MCF 10A (cell line): ENCODE measurements at regions not wholly inside any gene's neighbourhood (a gene's known extent, or its start where the extent isn't known, plus 50 kb on each side); places are given as distances from the start of the nearest gene placed in this dataset.

ENCODE experiments used
- BruUV-seq: library from RNA; stranded (reverse); fragments of 400-500 nt; replicated peaks from 2 replicates; lab custom pipeline; 2021; lab: Mats Ljungman, UMichigan
- CTCF ChIA-PET: fragments of 300-600 bp; sonication (Branson Sonifier 250); formaldehyde crosslinking; extraction: SDS; loops from one replicate; lab custom pipeline; 2021; ENCODE audit warnings: antibody characterized with exemption, inconsistent platforms; lab: Yijun Ruan, JAX
- POLR2A ChIA-PET: fragments of 300-600, 350-650 bp; sonication (Branson Sonifier 250); formaldehyde crosslinking; extraction: SDS; loops from one replicate; lab custom pipeline; 2020; ENCODE audit warnings: antibody characterized with exemption, inconsistent platforms; lab: Yijun Ruan, JAX
- DNase-seq: peaks from one replicate; pipeline ENCODE4 v3.0.0-alpha.2; 2018; ENCODE audit not compliant: unreplicated experiment
- H3K27ac Mint-ChIP-seq: one replicate; pipeline ENCODE4 v1.8.0; 2022; ENCODE audit warnings: mild to moderate bottlenecking, low read depth, mixed read lengths; ENCODE audit not compliant: unreplicated experiment
- H3K27me3 Mint-ChIP-seq: one replicate; pipeline ENCODE4 v1.8.0; 2022; ENCODE audit warnings: mixed read lengths; ENCODE audit not compliant: insufficient read depth, unreplicated experiment
- H3K36me3 Mint-ChIP-seq: one replicate; pipeline ENCODE4 v1.8.0; 2022; ENCODE audit warnings: mild to moderate bottlenecking, moderate library complexity, mixed read lengths; ENCODE audit not compliant: insufficient read depth, unreplicated experiment
- H3K4me1 Mint-ChIP-seq: one replicate; pipeline ENCODE4 v1.8.0; 2022; ENCODE audit warnings: mixed read lengths; ENCODE audit not compliant: insufficient read depth, unreplicated experiment
- H3K4me3 Mint-ChIP-seq: one replicate; pipeline ENCODE4 v1.8.0; 2022; ENCODE audit warnings: mild to moderate bottlenecking, moderate library complexity, mixed read lengths; ENCODE audit not compliant: unreplicated experiment
- H3K9me3 Mint-ChIP-seq: one replicate; pipeline ENCODE4 v1.8.0; 2022; ENCODE audit warnings: mixed read lengths; ENCODE audit not compliant: unreplicated experiment
- CTCF ChIP-seq: fragments of 200-600 bp; IDR thresholded peaks from one replicate; pipeline ENCODE4 v1.8.0; 2022; ENCODE audit warnings: antibody characterized with exemption, mild to moderate bottlenecking; ENCODE audit not compliant: unreplicated experiment
- intact Hi-C: fragments of 100-400 bp; cut with micrococcal nuclease; formaldehyde crosslinking; loops from 2 replicates; pipeline ENCODE4 v1.14.1; 2022

- no TSS peak for BruUV-seq
- Mint-ChIP-seq H3K4me1 (no peaks in the 10 kb centered on the region), H3K36me3 (no peaks in the 10 kb centered on the region), H3K27ac (no peak overlapping the region), H3K27me3 (no peaks in the 10 kb centered on the region), H3K9me3 (peaks cover 10% of the 10 kb centered on the region), H3K4me3 (no peak overlapping the region)
- CTCF ChIA-PET = no interaction called here
- POLR2A ChIA-PET = no interaction called here
- intact Hi-C loops = no loop called here
- DNase-seq = no peak
- TF ChIP-seq CTCF = no peak
These were observed 503.0 kb downstream of the EDEM1 start for GRCh38 chr3:5690490-5690889.

GRCh38 chr3:5690904-5691532 lies 503.5 kb downstream of the EDEM1 start:
- no peak for DNase-seq
- no peaks in the 10 kb centered on the region for H3K27me3 Mint-ChIP-seq
- CTCF ChIA-PET = no interaction called here
- TF ChIP-seq CTCF = no peak
- no TSS peak for BruUV-seq
- intact Hi-C loops = no loop called here
- H3K27ac Mint-ChIP-seq = no peak overlapping the region
- POLR2A ChIA-PET = no interaction called here
- no peaks in the 10 kb centered on the region for H3K4me1 Mint-ChIP-seq
- H3K4me3 Mint-ChIP-seq = no peak overlapping the region
- no peaks in the 10 kb centered on the region for H3K36me3 Mint-ChIP-seq
- H3K9me3 Mint-ChIP-seq = peaks cover 10% of the 10 kb centered on the region

- H3K4me3 Mint-ChIP-seq = no peak overlapping the region
- CTCF ChIA-PET = no interaction called here
- intact Hi-C loops = no loop called here
- no peaks in the 10 kb centered on the region for H3K4me1 Mint-ChIP-seq
- DNase-seq = no peak
- TF ChIP-seq CTCF = no peak
- H3K27me3 Mint-ChIP-seq = no peaks in the 10 kb centered on the region
- H3K36me3 Mint-ChIP-seq = no peaks in the 10 kb centered on the region
- no TSS peak for BruUV-seq
- peaks cover 10% of the 10 kb centered on the region for H3K9me3 Mint-ChIP-seq
- POLR2A ChIA-PET = interaction anchor here (0.6 kb wide), 1 partner anchor 508 kb away, joined by 3 read pairs; no protein-coding TSS in a partner anchor
- no peak overlapping the region for H3K27ac Mint-ChIP-seq
These were observed 504.9 kb downstream of the EDEM1 start for GRCh38 chr3:5692446-5692845.

- TF ChIP-seq CTCF = no peak
- Mint-ChIP-seq H3K9me3 (peaks cover 10% of the 10 kb centered on the region), H3K27me3 (no peaks in the 10 kb centered on the region), H3K36me3 (no peaks in the 10 kb centered on the region), H3K27ac (no peak overlapping the region), H3K4me3 (no peak overlapping the region), H3K4me1 (no peaks in the 10 kb centered on the region)
- ChIA-PET POLR2A (no interaction called here), CTCF (no interaction called here)
- no peak for DNase-seq
- BruUV-seq = no TSS peak
- intact Hi-C loops = no loop called here
These were observed 506.8 kb downstream of the EDEM1 start for GRCh38 chr3:5694266-5694665.
